ENCODE measurements at regions not wholly inside any gene's neighbourhood (a gene's known extent, or its start where the extent isn't known, plus 50 kb on each side); places are given as distances from the start of the nearest gene placed in this dataset.

- H3K4me3 ChIP-seq: no peak overlapping the region
- no peaks in the 10 kb centered on the region for H3K9me3 ChIP-seq
- TF ChIP-seq, protein P1, sequence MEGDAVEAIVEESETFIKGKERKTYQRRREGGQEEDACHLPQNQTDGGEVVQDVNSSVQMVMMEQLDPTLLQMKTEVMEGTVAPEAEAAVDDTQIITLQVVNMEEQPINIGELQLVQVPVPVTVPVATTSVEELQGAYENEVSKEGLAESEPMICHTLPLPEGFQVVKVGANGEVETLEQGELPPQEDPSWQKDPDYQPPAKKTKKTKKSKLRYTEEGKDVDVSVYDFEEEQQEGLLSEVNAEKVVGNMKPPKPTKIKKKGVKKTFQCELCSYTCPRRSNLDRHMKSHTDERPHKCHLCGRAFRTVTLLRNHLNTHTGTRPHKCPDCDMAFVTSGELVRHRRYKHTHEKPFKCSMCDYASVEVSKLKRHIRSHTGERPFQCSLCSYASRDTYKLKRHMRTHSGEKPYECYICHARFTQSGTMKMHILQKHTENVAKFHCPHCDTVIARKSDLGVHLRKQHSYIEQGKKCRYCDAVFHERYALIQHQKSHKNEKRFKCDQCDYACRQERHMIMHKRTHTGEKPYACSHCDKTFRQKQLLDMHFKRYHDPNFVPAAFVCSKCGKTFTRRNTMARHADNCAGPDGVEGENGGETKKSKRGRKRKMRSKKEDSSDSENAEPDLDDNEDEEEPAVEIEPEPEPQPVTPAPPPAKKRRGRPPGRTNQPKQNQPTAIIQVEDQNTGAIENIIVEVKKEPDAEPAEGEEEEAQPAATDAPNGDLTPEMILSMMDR (IDR thresholded peaks at IDR 0.05): no peak
- no peak overlapping the region for H3K27ac ChIP-seq
- no peak for DNase-seq (ENCODE audit: low spot score)
- H3K36me3 ChIP-seq: no peaks in the 10 kb centered on the region
- H3K27me3 ChIP-seq: no peaks in the 10 kb centered on the region
- peaks cover 0 to 8% of the 10 kb centered on the region in 2 donors for H3K4me1 ChIP-seq
Observed at GRCh38 chr2:236702657-236703372, 133.2 kb downstream of the ACKR3 start.

DNA sequence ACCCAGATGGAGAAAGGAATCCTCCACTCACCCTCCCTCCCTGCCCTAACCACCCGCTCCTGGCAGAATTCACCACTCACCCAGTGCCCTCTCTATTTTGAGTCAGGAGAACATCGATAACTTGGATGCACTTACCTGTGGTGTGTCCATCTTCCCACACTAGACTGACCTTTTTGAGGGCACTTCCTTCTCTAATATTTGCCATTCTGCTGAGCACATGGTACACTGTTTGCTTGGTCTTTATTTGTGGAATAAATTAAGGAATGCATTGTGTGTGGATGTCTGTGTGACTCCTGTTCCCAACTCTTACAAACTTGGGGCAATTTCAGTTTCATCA, 133.7 kb downstream of the ACKR3 start:
- no peaks in the 10 kb centered on the region for H3K9me3 ChIP-seq
- no peak for DNase-seq (ENCODE audit: low spot score)
- peaks cover 0 to 8% of the 10 kb centered on the region in 2 donors for H3K4me1 ChIP-seq
- TF ChIP-seq, protein P1 (IDR thresholded peaks at IDR 0.05): no peak
- H3K36me3 ChIP-seq: no peaks in the 10 kb centered on the region
- no peak overlapping the region for H3K27ac ChIP-seq
- no peaks in the 10 kb centered on the region for H3K27me3 ChIP-seq
- H3K4me3 ChIP-seq: no peak overlapping the region

GRCh38 chr2:236703906-236704305, 134.3 kb downstream of the ACKR3 start:
- Histone ChIP-seq H3K27ac (no peak overlapping the region), H3K4me3 (no peak overlapping the region), H3K9me3 (no peaks in the 10 kb centered on the region), H3K4me1 (peaks cover 0 to 8% of the 10 kb centered on the region in 2 donors), H3K36me3 (no peaks in the 10 kb centered on the region), H3K27me3 (no peaks in the 10 kb centered on the region)
- no peak for DNase-seq (ENCODE audit: low spot score)
- TF ChIP-seq, protein P1 (IDR thresholded peaks at IDR 0.05): no peak

DNA sequence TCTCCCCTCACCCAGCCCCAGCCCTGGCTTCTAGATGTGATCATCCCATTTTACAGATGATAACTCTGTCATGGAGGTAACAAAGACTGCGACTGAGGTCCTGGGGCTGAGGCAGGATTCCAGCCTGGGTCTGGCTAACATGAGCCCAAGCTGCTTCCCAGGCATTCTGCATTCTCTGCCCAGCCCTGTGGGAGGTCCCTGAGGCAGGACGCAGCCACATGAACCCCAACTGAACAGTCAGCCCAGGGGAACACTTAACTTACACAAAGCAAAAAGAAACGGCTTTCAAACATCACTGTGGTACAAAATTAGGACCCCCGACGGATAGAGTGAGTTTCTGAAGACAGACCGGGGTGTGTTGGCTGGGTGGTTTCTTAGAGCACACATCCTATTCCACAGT, 135.3 kb downstream of the ACKR3 start:
- H3K9me3 ChIP-seq: no peaks in the 10 kb centered on the region
- H3K4me3 ChIP-seq: no peak overlapping the region
- H3K27me3 ChIP-seq: no peaks in the 10 kb centered on the region
- TF ChIP-seq, protein P1 (IDR thresholded peaks at IDR 0.05): no peak
- no peak overlapping the region for H3K27ac ChIP-seq
- peaks cover 0 to 8% of the 10 kb centered on the region in 2 donors for H3K4me1 ChIP-seq
- no peak for DNase-seq (ENCODE audit: low spot score)
- H3K36me3 ChIP-seq: no peaks in the 10 kb centered on the region

DNA sequence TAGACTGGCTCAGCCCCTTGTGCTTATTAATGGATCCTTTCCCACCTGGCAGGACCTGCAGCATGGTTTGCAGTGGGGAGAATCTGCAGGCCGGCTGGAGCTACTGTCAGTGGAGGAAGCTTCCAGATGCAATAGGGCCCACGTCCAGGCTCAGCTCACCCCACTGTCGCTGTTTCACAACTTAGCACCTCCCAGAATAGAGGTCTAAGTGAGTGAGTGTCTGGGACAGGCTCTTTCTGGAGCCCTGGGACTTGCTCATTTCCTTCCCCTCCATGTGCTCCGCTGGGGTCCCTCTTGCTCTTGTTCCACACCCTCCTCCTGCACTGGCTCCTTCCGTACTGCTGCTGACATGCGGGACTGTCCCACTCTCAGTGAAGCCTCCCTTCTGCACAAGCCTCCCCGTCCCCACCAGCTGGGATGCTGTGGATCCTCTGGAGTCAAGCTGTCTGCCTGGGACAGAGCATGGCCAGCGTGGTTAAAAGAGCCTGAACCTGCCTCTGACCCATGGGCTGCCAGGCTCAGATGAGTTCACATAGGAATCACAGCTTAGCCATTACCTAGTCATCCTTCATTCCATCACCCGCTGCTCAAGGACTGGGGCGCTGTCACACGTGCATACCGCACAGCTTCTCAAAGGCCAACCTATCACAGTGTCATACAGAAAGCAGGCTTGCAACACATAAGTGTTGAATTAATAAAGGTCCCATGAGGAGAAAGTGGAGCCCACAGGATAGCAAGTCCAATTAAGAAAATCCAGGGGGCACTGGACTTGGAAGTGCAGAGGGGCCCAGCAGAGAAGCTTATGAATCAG, 135.9 kb downstream of the ACKR3 start:
- H3K27ac ChIP-seq: no peak overlapping the region
- no peaks in the 10 kb centered on the region for H3K27me3 ChIP-seq
- H3K4me3 ChIP-seq: no peak overlapping the region
- no peaks in the 10 kb centered on the region for H3K9me3 ChIP-seq
- TF ChIP-seq, protein P1 (IDR thresholded peaks at IDR 0.05): no peak
- no peaks in the 10 kb centered on the region for H3K36me3 ChIP-seq
- DNase-seq (ENCODE audit: low spot score): peak; percentile 68
- peaks cover 0 to 8% of the 10 kb centered on the region in 2 donors for H3K4me1 ChIP-seq
